Stimulated activated effector memory CD8-positive, alpha-beta T cell treated with anti-CD3 and anti-CD28 coated beads, Interleukin-12 subunit alpha, Interleukin-12 subunit beta, amount 100 ng/mL, for 72 hours (primary cell): ENCODE measurements at regions not wholly inside any gene's neighbourhood (a gene's known extent, or its start where the extent isn't known, plus 50 kb on each side); places are given as distances from the start of the nearest gene placed in this dataset.
A peak's percentile ranks its signal among the peaks of the same experiment; 100 is the strongest.
"Not testable (repeated sequence)": the region's sequence is repeated elsewhere in the genome, so short reads cannot be mapped to it uniquely, and the experiment has no call there.

ENCODE experiments used
- ATAC-seq: fragments of 150-1000 bp; cut with Tn5 transposase; 2 replicates; pipeline ENCODE4 v1.10.0; 2021
- DNase-seq, 2 donors: peaks; one replicate each; pipeline ENCODE4 v3.0.0; 2021 to 2022; ENCODE audit warnings: low spot score in 2 of 2
- H3K27ac Mint-ChIP-seq: one replicate; pipeline ENCODE4 v1.8.0; 2022; ENCODE audit warnings: mild to moderate bottlenecking, mixed read lengths
- H3K36me3 Mint-ChIP-seq: one replicate; pipeline ENCODE4 v1.8.0; 2022; ENCODE audit warnings: mild to moderate bottlenecking, mixed read lengths
- H3K4me1 Mint-ChIP-seq: one replicate; pipeline ENCODE4 v1.8.0; 2022; ENCODE audit warnings: mixed read lengths
- H3K4me3 Mint-ChIP-seq: one replicate; pipeline ENCODE4 v1.8.0; 2022; ENCODE audit warnings: mild to moderate bottlenecking, mixed read lengths
- H3K9me3 Mint-ChIP-seq: one replicate; pipeline ENCODE4 v1.8.0; 2022; ENCODE audit warnings: mixed read lengths

DNA sequence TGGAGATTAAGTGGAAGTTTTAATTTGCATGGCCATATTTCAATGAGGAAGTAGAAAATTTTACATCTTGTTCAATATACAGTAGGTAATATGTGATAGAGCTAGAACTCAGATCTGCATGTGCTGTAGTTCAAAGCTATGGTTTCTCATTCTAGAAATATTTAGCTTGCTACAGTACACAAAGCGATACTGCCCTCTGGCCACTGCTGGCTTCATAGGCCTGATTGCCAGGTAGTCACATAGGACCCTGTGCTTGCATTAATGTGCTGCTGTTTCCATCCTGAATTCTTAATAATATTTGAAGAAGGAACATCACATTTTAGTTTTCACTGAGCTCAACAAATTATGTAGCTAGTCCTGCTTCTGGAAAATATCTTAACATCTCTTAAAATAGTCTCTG lies 87.0 kb downstream of the PLSCR2 start:
- no peak for DNase-seq
- ATAC-seq = no peak
- Mint-ChIP-seq H3K9me3 (peaks cover 3% of the 10 kb centered on the region), H3K36me3 (no peaks in the 10 kb centered on the region), H3K4me1 (no peaks in the 10 kb centered on the region), H3K27ac (no peak overlapping the region), H3K4me3 (no peak overlapping the region)

DNA sequence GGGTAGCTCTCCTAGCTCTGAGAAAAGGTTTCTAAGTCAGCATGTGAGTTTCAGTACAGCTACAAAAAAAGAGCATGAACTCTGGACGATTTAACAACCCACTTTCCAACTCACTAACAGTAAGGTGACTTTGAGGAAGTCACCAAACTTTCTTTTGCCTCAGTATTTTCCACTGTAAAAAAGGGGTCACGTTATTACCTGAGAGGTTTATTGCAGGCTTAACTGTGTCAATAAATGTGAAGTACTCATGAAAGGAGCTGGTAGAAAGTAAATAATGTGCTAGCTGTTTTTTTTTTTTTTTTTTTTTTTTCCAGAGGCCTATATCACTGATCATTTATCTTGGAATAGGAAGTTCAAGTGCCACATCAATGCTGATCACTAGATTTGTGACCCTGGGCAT lies 89.3 kb downstream of the PLSCR2 start:
- no peaks in the 10 kb centered on the region for H3K4me1 Mint-ChIP-seq
- ATAC-seq (no peak), DNase-seq (no peak)
- no peak overlapping the region for H3K4me3 Mint-ChIP-seq
- no peak overlapping the region for H3K27ac Mint-ChIP-seq
- H3K36me3 Mint-ChIP-seq = no peaks in the 10 kb centered on the region
- H3K9me3 Mint-ChIP-seq = no peaks in the 10 kb centered on the region

DNA sequence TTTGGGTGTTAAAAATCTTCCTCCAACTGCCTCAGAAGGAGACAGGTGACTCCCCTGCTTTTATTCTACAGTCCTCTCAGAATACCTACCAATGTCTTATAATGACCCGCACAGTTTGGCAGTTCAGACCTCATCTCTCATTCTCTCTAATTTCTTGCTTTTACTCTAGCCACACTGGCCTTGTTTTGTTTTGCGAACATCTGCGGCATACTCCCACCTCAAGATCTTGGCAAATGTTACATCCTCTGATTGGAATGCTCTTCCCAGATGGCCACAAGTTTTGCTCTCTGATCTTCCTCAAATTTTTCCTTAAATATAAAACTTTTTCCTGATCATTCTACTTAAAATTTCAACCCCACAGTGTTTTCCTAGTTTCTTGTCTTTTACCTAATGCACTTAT lies 94.1 kb downstream of the PLSCR2 start:
- peaks cover 4% of the 10 kb centered on the region for H3K9me3 Mint-ChIP-seq
- no peak for ATAC-seq
- no peak for DNase-seq

DNA sequence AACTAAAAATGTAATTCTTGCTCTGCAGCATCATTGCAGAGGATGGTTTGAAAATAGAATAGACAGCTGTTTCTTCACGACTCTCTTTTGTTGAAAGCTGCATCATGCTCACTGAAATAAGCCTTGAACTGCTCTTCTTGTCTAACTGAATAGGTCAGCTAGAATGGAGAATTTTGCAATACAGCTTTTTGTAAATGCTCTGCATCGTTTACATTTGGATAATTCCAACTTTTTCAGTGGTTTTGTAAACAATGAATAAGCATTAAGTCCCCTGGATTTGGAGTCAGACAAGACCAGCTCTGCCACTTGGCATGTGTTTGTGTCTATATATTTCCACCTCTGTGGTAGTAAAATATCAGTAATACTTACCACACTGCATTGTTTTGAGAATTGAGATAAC lies 95.2 kb downstream of the PLSCR2 start:
- Mint-ChIP-seq H3K4me1 (no peaks in the 10 kb centered on the region), H3K9me3 (peaks cover 4% of the 10 kb centered on the region), H3K27ac (no peak overlapping the region), H3K4me3 (no peak overlapping the region), H3K36me3 (no peaks in the 10 kb centered on the region)
- ATAC-seq (no peak), DNase-seq (no peak)

More for the DNA sequence above, 94.1 kb downstream of the PLSCR2 start:
- Mint-ChIP-seq H3K4me3 (no peak overlapping the region), H3K36me3 (no peaks in the 10 kb centered on the region), H3K27ac (no peak overlapping the region), H3K4me1 (no peaks in the 10 kb centered on the region)

DNA sequence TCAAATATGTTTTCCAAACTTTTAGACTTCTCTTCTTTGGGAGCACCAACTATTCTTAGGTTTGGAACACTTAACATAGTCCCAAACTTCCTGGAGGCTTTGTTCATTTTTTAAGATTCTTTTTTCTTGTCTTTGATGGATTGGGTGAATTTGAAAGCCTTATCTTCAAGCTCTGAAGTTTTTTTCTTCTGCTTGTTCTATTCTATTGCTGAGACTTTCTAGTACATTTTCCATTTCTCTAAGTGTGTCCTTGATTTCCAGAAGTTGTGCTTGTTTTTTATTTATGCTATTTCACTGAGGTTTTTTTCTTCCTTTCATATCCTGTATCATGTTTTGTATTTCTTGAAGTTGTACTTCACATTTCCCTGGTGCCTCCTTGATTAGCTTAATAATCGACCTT lies 97.5 kb downstream of the PLSCR2 start:
- ATAC-seq = no peak
- Mint-ChIP-seq H3K36me3 (no peaks in the 10 kb centered on the region), H3K4me1 (no peaks in the 10 kb centered on the region), H3K9me3 (peaks cover 4% of the 10 kb centered on the region), H3K4me3 (no peak overlapping the region), H3K27ac (no peak overlapping the region)
- no peak for DNase-seq

DNA sequence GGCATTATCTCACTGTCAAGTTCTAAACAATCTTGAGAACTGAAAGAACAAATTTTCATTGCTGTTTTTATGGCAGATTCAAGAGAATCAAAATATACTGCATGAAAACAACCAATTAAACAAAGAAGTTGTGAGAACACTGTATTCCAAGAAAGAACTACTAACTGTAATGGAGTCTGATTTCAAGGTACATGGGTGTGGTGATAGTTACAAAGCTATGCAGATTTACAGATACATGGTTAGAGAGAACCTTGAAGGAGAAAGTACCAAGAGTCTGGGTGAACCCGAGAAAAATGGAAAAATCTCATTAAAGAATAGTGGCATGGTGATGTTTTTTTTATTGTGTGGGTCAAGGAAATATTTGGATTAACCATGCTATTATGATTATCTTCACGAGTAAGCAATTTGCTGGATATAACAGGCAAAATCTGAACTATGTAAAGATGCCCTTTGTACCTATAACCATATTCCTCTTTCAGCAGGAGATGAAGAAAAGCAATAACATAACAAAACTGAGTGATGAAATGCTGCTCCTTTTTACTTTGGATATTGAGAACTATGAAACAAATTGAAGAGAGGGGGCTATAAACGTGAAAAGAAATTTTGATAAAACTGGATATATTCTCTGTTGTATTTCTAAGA lies 100.4 kb downstream of the PLSCR2 start:
- DNase-seq (no peak), ATAC-seq (no peak)
- Mint-ChIP-seq H3K36me3 (no peaks in the 10 kb centered on the region), H3K27ac (no peak overlapping the region), H3K4me1 (no peaks in the 10 kb centered on the region), H3K9me3 (peaks cover 4% of the 10 kb centered on the region), H3K4me3 (no peak overlapping the region)

DNA sequence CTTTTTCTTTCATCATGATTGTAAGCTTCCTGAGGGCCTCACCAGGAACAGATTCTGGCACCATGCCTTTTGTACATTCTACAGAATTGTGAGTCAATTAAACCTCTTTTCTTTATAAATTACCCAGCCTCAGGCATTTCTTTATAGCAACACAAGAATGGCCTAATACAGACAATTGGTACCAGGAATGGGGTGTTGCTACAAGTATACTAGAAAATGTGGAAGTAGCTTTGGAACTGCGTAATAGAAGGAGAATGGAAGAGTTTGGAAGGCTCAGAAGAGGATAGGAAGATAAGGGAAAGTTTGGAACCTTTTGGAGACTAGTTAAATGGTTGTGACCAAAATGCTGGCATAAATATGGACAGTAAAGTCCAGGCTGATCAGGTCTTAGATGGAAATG lies 108.9 kb upstream of the PLSCR4 start:
- Mint-ChIP-seq H3K4me3 (no peak overlapping the region), H3K4me1 (no peaks in the 10 kb centered on the region), H3K27ac (no peak overlapping the region), H3K36me3 (no peaks in the 10 kb centered on the region), H3K9me3 (peaks cover 14% of the 10 kb centered on the region)
- ATAC-seq (no peak), DNase-seq (no peak)

DNA sequence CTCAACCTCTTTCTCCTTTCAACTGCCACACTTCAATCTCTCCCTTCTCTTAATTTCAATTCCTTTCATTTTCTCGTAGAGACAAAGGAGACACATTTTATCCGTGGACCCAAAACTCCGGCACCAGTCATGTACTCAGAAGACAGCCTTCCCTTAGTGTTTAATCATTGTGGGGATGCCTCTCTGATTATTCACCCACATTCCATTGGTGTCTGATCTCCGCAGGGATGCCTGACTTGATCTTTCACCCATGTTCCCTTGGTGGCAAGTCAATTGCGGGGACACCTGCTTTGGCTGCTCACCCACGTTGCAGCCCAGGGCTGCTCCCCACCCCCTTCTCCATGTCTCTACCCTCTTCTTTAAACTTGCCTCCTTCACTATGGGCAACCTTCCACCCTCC lies 103.5 kb upstream of the PLSCR4 start:
- DNase-seq, H3K36me3 Mint-ChIP-seq, H3K27ac Mint-ChIP-seq, ATAC-seq, H3K4me1 Mint-ChIP-seq, H3K4me3 Mint-ChIP-seq: not testable (repeated sequence)
- H3K9me3 Mint-ChIP-seq = peaks cover 15% of the 10 kb centered on the region

DNA sequence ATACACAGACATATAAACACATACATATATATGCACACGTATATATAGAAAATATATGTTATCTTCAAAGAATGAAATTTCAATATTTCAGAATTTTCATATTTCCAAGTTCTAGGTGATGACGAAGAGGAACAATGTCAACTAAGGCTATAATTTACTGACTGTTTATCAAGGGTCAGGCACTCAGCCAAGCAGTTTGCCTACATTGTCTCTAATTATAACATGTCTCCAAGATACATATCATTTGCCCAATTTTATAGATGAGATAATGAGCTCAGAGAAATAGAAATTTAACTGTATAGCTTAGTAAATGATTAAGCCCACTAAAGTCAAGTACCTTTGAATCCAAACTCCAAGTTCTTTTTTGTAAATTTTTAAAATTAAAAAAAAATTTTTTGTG lies 99.9 kb upstream of the PLSCR4 start:
- ATAC-seq (no peak), DNase-seq (no peak)
- Mint-ChIP-seq H3K9me3 (peaks cover 12% of the 10 kb centered on the region), H3K4me1 (no peaks in the 10 kb centered on the region), H3K4me3 (no peak overlapping the region), H3K36me3 (no peaks in the 10 kb centered on the region), H3K27ac (no peak overlapping the region)

DNA sequence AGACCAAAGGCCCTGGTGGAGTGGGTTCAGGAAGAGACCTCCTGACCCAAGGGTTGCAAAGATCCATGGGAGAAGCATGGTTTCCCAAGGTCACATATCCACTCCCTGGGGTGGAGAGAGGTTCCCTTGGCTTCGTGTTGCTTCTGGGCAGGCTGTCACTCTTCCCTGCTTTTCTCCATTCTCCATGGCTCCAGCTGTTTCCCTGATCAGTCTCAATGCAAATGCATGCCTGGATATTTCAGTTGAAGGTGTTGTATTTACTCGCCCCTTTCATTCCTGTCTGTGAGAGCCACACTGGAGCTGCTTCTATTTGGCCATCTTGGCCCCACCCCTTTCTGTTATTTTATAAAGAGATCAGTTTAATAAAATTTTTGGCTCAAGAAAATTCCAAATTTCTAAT lies 95.0 kb upstream of the PLSCR4 start:
- peak in 1 of 2 donors; percentile 7 for DNase-seq
- Mint-ChIP-seq H3K4me1 (no peaks in the 10 kb centered on the region), H3K4me3 (no peak overlapping the region), H3K9me3 (peaks cover 5% of the 10 kb centered on the region), H3K27ac (no peak overlapping the region), H3K36me3 (no peaks in the 10 kb centered on the region)
- peak; percentile 26 for ATAC-seq

DNA sequence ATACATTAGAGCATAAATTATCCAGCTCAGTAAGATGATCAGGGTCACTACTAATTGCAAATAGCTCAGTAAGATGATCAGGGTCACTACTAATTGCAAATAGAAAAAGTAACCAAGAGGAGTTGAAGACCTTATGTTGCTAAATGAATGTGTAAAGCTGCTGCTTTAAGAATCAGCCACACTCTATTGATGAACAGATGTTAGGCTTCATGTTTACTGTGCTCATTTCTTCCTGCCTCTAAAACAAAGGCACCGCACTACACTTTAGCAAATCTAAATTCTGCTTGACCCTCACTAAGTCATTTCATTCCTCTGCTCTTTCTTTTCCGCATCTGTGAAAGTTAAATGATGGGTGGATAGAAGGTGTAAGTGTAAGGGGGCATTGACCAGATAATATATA lies 92.6 kb upstream of the PLSCR4 start:
- no peaks in the 10 kb centered on the region for H3K36me3 Mint-ChIP-seq
- H3K9me3 Mint-ChIP-seq = no peaks in the 10 kb centered on the region
- DNase-seq = no peak
- no peak overlapping the region for H3K4me3 Mint-ChIP-seq
- H3K4me1 Mint-ChIP-seq = no peaks in the 10 kb centered on the region
- no peak for ATAC-seq
- H3K27ac Mint-ChIP-seq = no peak overlapping the region

DNA sequence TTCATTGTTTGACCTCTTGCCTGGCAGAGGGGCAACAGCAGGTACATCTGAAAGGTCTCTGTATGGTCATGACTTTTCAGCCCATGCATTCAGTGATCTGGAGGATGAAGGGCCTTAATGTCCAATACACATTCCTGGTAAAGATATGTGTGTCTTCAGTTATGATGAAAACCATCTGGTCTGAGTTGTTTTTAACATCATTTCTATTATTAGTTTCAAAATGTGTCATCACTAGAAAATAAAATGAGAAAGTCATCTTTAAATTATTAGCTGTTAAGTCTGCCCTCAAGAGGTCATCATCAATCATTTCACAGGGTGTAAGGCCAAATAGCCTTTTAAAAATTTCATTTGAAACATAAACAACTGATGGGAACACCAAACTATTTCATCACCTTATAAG lies 92.1 kb upstream of the PLSCR4 start:
- DNase-seq = no peak

DNA sequence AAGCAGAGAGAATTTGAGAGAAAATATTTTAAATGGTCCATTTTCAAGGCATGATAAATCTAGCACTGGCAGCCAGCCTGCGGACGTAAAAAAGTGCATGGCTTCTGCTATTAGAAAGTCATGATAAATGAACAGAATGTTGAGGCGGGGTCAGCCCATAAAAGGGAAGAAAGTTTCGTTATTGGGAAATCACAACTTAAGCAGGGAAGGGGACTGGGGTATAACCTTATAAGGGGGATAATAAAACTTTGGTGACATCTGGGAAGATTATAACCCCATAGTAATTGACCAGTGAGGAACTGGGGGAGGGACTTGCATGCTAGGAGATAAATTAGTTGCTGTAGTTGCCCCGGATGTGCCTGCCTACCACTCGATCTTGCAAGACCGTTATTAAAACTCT lies 88.4 kb upstream of the PLSCR4 start:
- no peak for DNase-seq
- Mint-ChIP-seq H3K9me3 (peaks cover 2% of the 10 kb centered on the region), H3K27ac (no peak overlapping the region), H3K4me3 (no peak overlapping the region), H3K36me3 (no peaks in the 10 kb centered on the region), H3K4me1 (no peaks in the 10 kb centered on the region)
- no peak for ATAC-seq

More for the DNA sequence above, 92.1 kb upstream of the PLSCR4 start:
- Mint-ChIP-seq H3K27ac (no peak overlapping the region), H3K9me3 (no peaks in the 10 kb centered on the region), H3K4me1 (no peaks in the 10 kb centered on the region), H3K36me3 (no peaks in the 10 kb centered on the region), H3K4me3 (no peak overlapping the region)
- no peak for ATAC-seq

DNA sequence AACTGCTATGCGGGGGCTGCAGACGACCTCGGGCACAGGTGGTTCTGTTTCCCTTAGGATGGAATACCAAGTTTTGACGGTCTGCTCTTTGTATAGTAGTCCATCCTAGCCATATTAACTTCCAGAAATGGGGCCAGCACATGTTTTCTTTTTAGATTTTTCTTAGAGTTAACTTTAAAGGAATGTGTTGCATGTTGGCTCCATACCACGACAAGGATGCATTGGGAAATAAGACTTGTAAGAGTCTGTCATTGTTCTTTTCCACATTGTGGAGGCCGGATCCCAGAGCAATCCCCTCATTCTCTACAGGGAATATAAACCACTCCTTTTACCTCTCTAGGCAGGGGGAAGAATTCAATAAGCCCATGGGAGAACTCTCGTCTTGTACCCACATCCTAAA lies 87.1 kb upstream of the PLSCR4 start:
- H3K4me3 Mint-ChIP-seq = no peak overlapping the region
- H3K9me3 Mint-ChIP-seq = peaks cover 2% of the 10 kb centered on the region
- DNase-seq (no peak), ATAC-seq (no peak)
- H3K4me1 Mint-ChIP-seq = no peaks in the 10 kb centered on the region
- H3K27ac Mint-ChIP-seq = no peak overlapping the region
- no peaks in the 10 kb centered on the region for H3K36me3 Mint-ChIP-seq

DNA sequence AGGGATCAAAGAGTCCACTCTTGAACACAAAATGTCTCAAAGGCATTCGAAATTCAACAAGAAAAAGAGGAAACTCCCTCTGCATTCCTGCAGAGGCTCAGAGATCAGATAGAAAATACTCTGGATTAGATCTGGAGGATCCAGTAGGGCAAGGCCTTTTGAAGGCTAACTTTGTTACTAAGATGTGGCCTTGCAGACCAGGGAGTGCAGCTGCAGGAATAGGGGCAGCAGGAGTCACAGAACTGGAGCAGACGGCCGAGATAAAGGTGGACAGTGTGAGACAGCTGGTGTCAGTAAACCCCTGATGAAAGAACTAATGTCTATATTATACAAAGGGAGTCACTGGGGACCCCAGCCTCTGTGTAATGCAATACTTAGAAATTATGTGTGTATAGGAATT lies 84.5 kb upstream of the PLSCR4 start:
- ATAC-seq (no peak), DNase-seq (no peak)
- peaks cover 2% of the 10 kb centered on the region for H3K9me3 Mint-ChIP-seq
- H3K27ac Mint-ChIP-seq = no peak overlapping the region
- H3K4me1 Mint-ChIP-seq = no peaks in the 10 kb centered on the region
- H3K4me3 Mint-ChIP-seq = no peak overlapping the region
- no peaks in the 10 kb centered on the region for H3K36me3 Mint-ChIP-seq

DNA sequence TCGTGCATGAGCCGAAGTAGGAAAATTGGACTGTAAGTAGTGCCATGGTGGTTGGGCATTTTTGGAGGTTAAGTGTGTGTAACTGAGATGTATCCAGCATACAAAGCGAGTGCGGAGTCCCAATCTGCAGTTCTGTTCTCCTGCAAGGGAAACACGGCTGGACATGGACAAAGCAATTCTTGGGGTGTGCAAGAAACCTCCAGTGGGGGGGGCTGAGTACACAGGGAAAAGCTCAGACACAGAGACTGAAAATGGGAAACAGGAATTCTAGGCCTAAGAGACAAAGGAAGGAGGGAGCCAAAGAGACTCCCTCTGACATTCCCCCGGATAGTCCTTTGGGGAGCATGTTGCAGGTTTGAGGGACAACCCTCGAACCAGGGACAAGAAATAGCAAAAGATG lies 83.2 kb upstream of the PLSCR4 start:
- Mint-ChIP-seq H3K27ac (no peak overlapping the region), H3K4me1 (no peaks in the 10 kb centered on the region), H3K9me3 (peaks cover 2% of the 10 kb centered on the region), H3K36me3 (no peaks in the 10 kb centered on the region), H3K4me3 (no peak overlapping the region)
- ATAC-seq (no peak), DNase-seq (no peak)

DNA sequence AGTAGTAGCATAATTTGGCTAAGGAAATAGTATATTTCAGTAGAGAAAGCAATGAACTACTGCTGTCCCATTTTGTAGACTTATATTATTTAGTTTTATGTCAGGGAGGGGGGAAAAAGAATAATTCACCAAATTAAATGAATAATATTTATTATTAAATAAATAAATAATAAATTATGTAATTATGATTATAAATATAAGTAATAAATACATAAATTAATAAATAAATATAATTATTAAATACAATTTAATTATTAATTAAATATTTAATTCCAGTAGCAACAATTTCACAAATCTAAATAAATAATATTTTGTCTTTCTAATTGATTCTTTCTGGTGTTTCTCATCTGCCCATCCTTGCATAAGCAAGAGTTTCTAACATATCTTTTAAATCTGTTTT lies 81.1 kb upstream of the PLSCR4 start:
- H3K4me3 Mint-ChIP-seq = no peak overlapping the region
- no peaks in the 10 kb centered on the region for H3K9me3 Mint-ChIP-seq
- H3K4me1 Mint-ChIP-seq = no peaks in the 10 kb centered on the region
- H3K27ac Mint-ChIP-seq = no peak overlapping the region
- DNase-seq (no peak), ATAC-seq (no peak)
- no peaks in the 10 kb centered on the region for H3K36me3 Mint-ChIP-seq
